ENCODE measurements at regions not wholly inside any gene's neighbourhood (a gene's known extent, or its start where the extent isn't known, plus 50 kb on each side); places are given as distances from the start of the nearest gene placed in this dataset.

DNA sequence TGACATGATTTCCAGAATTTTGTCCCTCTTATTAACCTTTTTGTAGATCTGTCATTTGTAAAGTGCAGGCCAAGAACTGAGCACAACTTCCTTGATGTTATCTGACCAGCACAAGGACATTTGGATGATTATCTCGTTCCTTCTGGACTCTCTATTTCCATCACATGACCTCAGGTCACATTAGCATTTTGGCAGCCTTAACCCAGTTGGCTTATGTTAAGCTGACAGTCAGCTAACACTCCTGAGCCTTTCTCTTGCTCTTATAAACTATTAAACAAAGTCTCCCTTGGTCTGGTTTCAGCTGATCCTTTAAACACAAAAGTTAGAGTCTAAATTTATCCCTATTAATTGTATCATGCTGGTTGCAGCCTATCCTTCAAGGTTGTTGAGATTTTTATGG, 167.2 kb upstream of the RBBP8 start:
- TF ChIP-seq POLR2A (IDR thresholded peaks at IDR 0.05) = no peak
- TF ChIP-seq, protein P1, sequence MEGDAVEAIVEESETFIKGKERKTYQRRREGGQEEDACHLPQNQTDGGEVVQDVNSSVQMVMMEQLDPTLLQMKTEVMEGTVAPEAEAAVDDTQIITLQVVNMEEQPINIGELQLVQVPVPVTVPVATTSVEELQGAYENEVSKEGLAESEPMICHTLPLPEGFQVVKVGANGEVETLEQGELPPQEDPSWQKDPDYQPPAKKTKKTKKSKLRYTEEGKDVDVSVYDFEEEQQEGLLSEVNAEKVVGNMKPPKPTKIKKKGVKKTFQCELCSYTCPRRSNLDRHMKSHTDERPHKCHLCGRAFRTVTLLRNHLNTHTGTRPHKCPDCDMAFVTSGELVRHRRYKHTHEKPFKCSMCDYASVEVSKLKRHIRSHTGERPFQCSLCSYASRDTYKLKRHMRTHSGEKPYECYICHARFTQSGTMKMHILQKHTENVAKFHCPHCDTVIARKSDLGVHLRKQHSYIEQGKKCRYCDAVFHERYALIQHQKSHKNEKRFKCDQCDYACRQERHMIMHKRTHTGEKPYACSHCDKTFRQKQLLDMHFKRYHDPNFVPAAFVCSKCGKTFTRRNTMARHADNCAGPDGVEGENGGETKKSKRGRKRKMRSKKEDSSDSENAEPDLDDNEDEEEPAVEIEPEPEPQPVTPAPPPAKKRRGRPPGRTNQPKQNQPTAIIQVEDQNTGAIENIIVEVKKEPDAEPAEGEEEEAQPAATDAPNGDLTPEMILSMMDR (IDR thresholded peaks at IDR 0.05) = no peak
- ATAC-seq (no peak), DNase-seq (no peak)
- intact Hi-C loops (cut with DNase I) = no loop called here
- no peaks in the 10 kb centered on the region for H3K4me1 ChIP-seq
- H3K9me3 ChIP-seq = no peaks in the 10 kb centered on the region
- H3K27me3 ChIP-seq = no peaks in the 10 kb centered on the region
- H3K36me3 ChIP-seq (replicated peaks in 1 of 2; ENCODE audit: insufficient read depth in 1 of 2, low read depth in 2 of 2) = no peaks in the 10 kb centered on the region
- WGBS, 2 donors = 0 to 14% methylated on average over 1 of the region's 1 CpG
- no peak overlapping the region for H3K27ac ChIP-seq
- H3K4me3 ChIP-seq = no peak overlapping the region

GRCh38 chr18:22767653-22768052, 165.5 kb upstream of the RBBP8 start:
- intact Hi-C loops (cut with DNase I) = no loop called here
- Histone ChIP-seq H3K36me3 (replicated peaks in 1 of 2; ENCODE audit: insufficient read depth in 1 of 2, low read depth in 2 of 2) (no peaks in the 10 kb centered on the region), H3K27me3 (no peaks in the 10 kb centered on the region), H3K4me1 (no peaks in the 10 kb centered on the region), H3K9me3 (no peaks in the 10 kb centered on the region), H3K4me3 (no peak overlapping the region), H3K27ac (no peak overlapping the region)
- no peak for TF ChIP-seq POLR2A (IDR thresholded peaks at IDR 0.05)
- TF ChIP-seq, protein P1 (IDR thresholded peaks at IDR 0.05) = no peak
- ATAC-seq = no peak
- no peak for DNase-seq

DNA sequence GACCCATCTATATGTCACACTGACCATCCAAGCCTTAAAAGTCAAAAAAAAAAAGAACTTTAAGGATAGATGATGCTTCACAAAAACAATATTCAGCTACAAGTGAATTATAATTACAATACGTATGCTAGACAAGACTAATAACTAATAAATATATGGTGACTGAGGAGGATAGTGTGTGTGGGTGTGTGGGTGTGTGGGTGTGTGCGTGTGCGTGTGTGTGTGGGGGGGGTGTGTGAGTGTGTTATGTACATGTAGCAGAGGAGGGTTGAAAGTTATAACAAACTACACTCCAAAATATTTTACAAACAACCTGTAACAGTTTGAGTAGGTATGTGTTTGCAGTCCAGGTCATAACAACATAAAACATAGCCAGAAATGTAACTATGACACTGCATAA, 159.2 kb upstream of the RBBP8 start:
- H3K27me3 ChIP-seq = no peaks in the 10 kb centered on the region
- no peaks in the 10 kb centered on the region for H3K9me3 ChIP-seq
- WGBS, 2 donors = 59 to 92% methylated on average over 3 of the region's 3 CpGs
- H3K27ac ChIP-seq = no peak overlapping the region
- no peak overlapping the region for H3K4me3 ChIP-seq
- H3K36me3 ChIP-seq (replicated peaks in 1 of 2; ENCODE audit: insufficient read depth in 1 of 2, low read depth in 2 of 2) = no peaks in the 10 kb centered on the region
- DNase-seq (no peak), ATAC-seq (no peak)
- no peaks in the 10 kb centered on the region for H3K4me1 ChIP-seq
- TF ChIP-seq POLR2A (IDR thresholded peaks at IDR 0.05) = no peak
- TF ChIP-seq, protein P1 (IDR thresholded peaks at IDR 0.05) = no peak
- intact Hi-C loops (cut with DNase I) = no loop called here

DNA sequence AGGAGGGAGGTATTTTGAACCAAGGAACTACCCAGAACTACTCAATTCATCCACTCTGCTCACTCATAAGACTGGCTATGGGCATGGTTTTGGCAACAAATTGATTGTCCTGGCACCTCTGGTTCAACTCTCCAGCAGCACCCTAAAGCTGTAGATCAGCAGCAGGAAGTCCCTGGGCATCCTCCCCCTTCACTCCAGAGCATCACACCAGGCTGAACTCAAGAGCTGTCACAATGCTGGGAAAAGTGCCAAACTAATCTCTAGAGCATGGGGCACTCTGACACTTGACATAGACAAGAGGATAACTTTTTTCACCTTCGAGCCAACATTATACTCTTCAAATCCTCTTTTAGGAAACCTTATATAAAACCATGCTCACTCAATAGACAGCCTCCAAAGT, 154.1 kb upstream of the RBBP8 start:
- Histone ChIP-seq H3K27me3 (no peaks in the 10 kb centered on the region), H3K27ac (no peak overlapping the region), H3K4me3 (no peak overlapping the region), H3K9me3 (no peaks in the 10 kb centered on the region), H3K36me3 (replicated peaks in 1 of 2; ENCODE audit: insufficient read depth in 1 of 2, low read depth in 2 of 2) (no peaks in the 10 kb centered on the region), H3K4me1 (no peaks in the 10 kb centered on the region)
- intact Hi-C loops (cut with DNase I) = no loop called here
- TF ChIP-seq, protein P1 (IDR thresholded peaks at IDR 0.05) = no peak
- no peak for TF ChIP-seq POLR2A (IDR thresholded peaks at IDR 0.05)
- ATAC-seq (no peak), DNase-seq (no peak)
- 30 to 40% methylated on average over 1 of the region's 1 CpG for WGBS, 2 donors

- no peak overlapping the region for H3K27ac ChIP-seq
- WGBS, 2 donors = 75 to 92% methylated on average over 3 of the region's 3 CpGs
- no peaks in the 10 kb centered on the region for H3K9me3 ChIP-seq
- H3K27me3 ChIP-seq = no peaks in the 10 kb centered on the region
- intact Hi-C loops (cut with DNase I) = no loop called here
- H3K36me3 ChIP-seq (replicated peaks in 1 of 2; ENCODE audit: insufficient read depth in 1 of 2, low read depth in 2 of 2) = no peaks in the 10 kb centered on the region
- no peak for ATAC-seq
- TF ChIP-seq POLR2A (IDR thresholded peaks at IDR 0.05) = no peak
- TF ChIP-seq, protein P1 (IDR thresholded peaks at IDR 0.05) = no peak
- H3K4me3 ChIP-seq = no peak overlapping the region
- no peaks in the 10 kb centered on the region for H3K4me1 ChIP-seq
- no peak for DNase-seq
Observed at GRCh38 chr18:22783245-22783644, 149.9 kb upstream of the RBBP8 start.

All from body of pancreas (tissue), 4 donors.